HEK293 (cell line): ENCODE measurements at regions not wholly inside any gene's neighbourhood (a gene's known extent, or its start where the extent isn't known, plus 50 kb on each side); places are given as distances from the start of the nearest gene placed in this dataset.

ENCODE experiments used
- AEBP2 ChIP-seq: fragments of 450-650 bp; formaldehyde crosslinking; IDR thresholded peaks from 2 replicates; pipeline ENCODE4 v1.5.1; 2016; ENCODE audit warnings: missing biosample characterization, missing genetic modification characterization, borderline replicate concordance
- CTCF ChIP-seq: fragments of 450-650 bp; formaldehyde crosslinking; IDR thresholded peaks from 2 replicates; pipeline ENCODE4 v1.5.1; 2016; ENCODE audit warnings: missing biosample characterization, missing genetic modification characterization
- GLI4 ChIP-seq: fragments of 450-650 bp; formaldehyde crosslinking; IDR thresholded peaks from 2 replicates; pipeline ENCODE4 v1.5.1; 2016; ENCODE audit warnings: missing biosample characterization, missing genetic modification characterization
- KLF16 ChIP-seq: fragments of 450-650 bp; formaldehyde crosslinking; IDR thresholded peaks from 2 replicates; pipeline ENCODE4 v1.5.1; 2017; ENCODE audit warnings: missing biosample characterization, missing genetic modification characterization
- KLF7 ChIP-seq: fragments of 450-650 bp; formaldehyde crosslinking; IDR thresholded peaks from 2 replicates; pipeline ENCODE4 v1.5.1; 2016; ENCODE audit warnings: missing biosample characterization, missing genetic modification characterization, borderline replicate concordance
- PRDM2 ChIP-seq: fragments of 450-650 bp; formaldehyde crosslinking; IDR thresholded peaks from 2 replicates; pipeline ENCODE4 v1.5.1; 2016; ENCODE audit warnings: missing biosample characterization, missing genetic modification characterization, borderline replicate concordance
- TSHZ1 ChIP-seq: fragments of 450-650 bp; formaldehyde crosslinking; IDR thresholded peaks from 2 replicates; pipeline ENCODE4 v1.5.1; 2016; ENCODE audit warnings: missing biosample characterization, missing genetic modification characterization, borderline replicate concordance
- ZNF112 ChIP-seq: fragments of 450-650 bp; formaldehyde crosslinking; IDR thresholded peaks from 2 replicates; pipeline ENCODE4 v1.5.0; 2017; ENCODE audit warnings: missing biosample characterization, missing genetic modification characterization
- ZNF18 ChIP-seq: fragments of 450-650 bp; formaldehyde crosslinking; IDR thresholded peaks from 2 replicates; pipeline ENCODE4 v1.5.1; 2016; ENCODE audit warnings: missing biosample characterization, missing genetic modification characterization
- ZNF19 ChIP-seq: fragments of 450-650 bp; formaldehyde crosslinking; IDR thresholded peaks from 2 replicates; pipeline ENCODE4; 2016; ENCODE audit warnings: missing biosample characterization, missing genetic modification characterization, low read depth
- ZNF26 ChIP-seq: fragments of 450-650 bp; formaldehyde crosslinking; IDR thresholded peaks from 2 replicates; pipeline ENCODE4 v1.5.1; 2016; ENCODE audit warnings: missing biosample characterization, missing genetic modification characterization
- ZNF341 ChIP-seq: fragments of 450-650 bp; formaldehyde crosslinking; IDR thresholded peaks from 2 replicates; pipeline ENCODE4; 2016; ENCODE audit warnings: low read depth, missing biosample characterization, missing genetic modification characterization
- ZNF391 ChIP-seq: fragments of 450-650 bp; formaldehyde crosslinking; IDR thresholded peaks from 2 replicates; pipeline ENCODE4 v1.5.1; 2016; ENCODE audit warnings: low read depth, missing biosample characterization, missing genetic modification characterization, borderline replicate concordance
- ZNF530 ChIP-seq: fragments of 450-650 bp; formaldehyde crosslinking; IDR thresholded peaks from 2 replicates; pipeline ENCODE4 v1.5.1; 2016; ENCODE audit warnings: low read depth, missing biosample characterization, missing genetic modification characterization
- ZNF548 ChIP-seq: fragments of 450-650 bp; formaldehyde crosslinking; IDR thresholded peaks from 2 replicates; pipeline ENCODE4 v1.5.1; 2016; ENCODE audit warnings: missing biosample characterization, missing genetic modification characterization
- ZNF555 ChIP-seq: fragments of 450-650 bp; formaldehyde crosslinking; conservative IDR thresholded peaks from 2 replicates; pipeline ENCODE4 v1.5.1; 2017; ENCODE audit warnings: missing biosample characterization, mild to moderate bottlenecking, missing genetic modification characterization, inconsistent platforms
- ZNF707 ChIP-seq: fragments of 450-650 bp; formaldehyde crosslinking; IDR thresholded peaks from 2 replicates; pipeline ENCODE4 v1.5.1; 2016; ENCODE audit warnings: missing biosample characterization, missing genetic modification characterization
- ZNF768 ChIP-seq: fragments of 450-650 bp; formaldehyde crosslinking; IDR thresholded peaks from 2 replicates; pipeline ENCODE4 v1.5.1; 2018; ENCODE audit warnings: missing biosample characterization, mild to moderate bottlenecking, missing genetic modification characterization
- ZNF777 ChIP-seq: fragments of 450-650 bp; formaldehyde crosslinking; IDR thresholded peaks from 2 replicates; pipeline ENCODE4 v1.5.1; 2017; ENCODE audit warnings: missing biosample characterization, missing genetic modification characterization, borderline replicate concordance
- ZNF830 ChIP-seq: fragments of 450-650 bp; IDR thresholded peaks from 2 replicates; pipeline ENCODE4 v1.5.0; 2018; ENCODE audit warnings: missing biosample characterization, missing genetic modification characterization, low read depth, mild to moderate bottlenecking, moderate library complexity

GRCh38 chr22:27667121-27667843, 134.3 kb downstream of the MN1 start (continued):
- TF ChIP-seq ZNF548 (tag by site-specific recombination), result no peak
- no peak for TF ChIP-seq KLF16 (tag by site-specific recombination)
- no peak for TF ChIP-seq PRDM2
- no peak for TF ChIP-seq ZNF555 (tag by site-specific recombination)
- no peak for TF ChIP-seq ZNF530
- TF ChIP-seq AEBP2, result no peak
- no peak for TF ChIP-seq ZNF18
- TF ChIP-seq ZNF19 (tag by site-specific recombination), result no peak
- no peak for TF ChIP-seq CTCF
- TF ChIP-seq ZNF341, result peak; percentile 67
- TF ChIP-seq ZNF391 (tag by site-specific recombination), result no peak
- TF ChIP-seq ZNF26, result no peak
- TF ChIP-seq ZNF830 (tag by site-specific recombination), result no peak
- TF ChIP-seq KLF7, result no peak
- TF ChIP-seq TSHZ1, result no peak
- peak; percentile 85 for TF ChIP-seq ZNF768 (tag by site-specific recombination)
- TF ChIP-seq ZNF707, result no peak
- TF ChIP-seq ZNF112 (tag by site-specific recombination), result no peak
- TF ChIP-seq GLI4 (tag by site-specific recombination), result no peak
- TF ChIP-seq ZNF777, result no peak
